Heart right ventricle (tissue), 16 donors: ENCODE measurements at regions not wholly inside any gene's neighbourhood (a gene's known extent, or its start where the extent isn't known, plus 50 kb on each side); places are given as distances from the start of the nearest gene placed in this dataset.
"Not testable (repeated sequence)": the region's sequence is repeated elsewhere in the genome, so short reads cannot be mapped to it uniquely, and the experiment has no call there.

Source experiments
- ATAC-seq, 8 donors: fragments of 200-7000 bp; cut with Tn5 transposase; one replicate each; pipeline ENCODE4 v1.9.1; 2020; ENCODE audit warnings: mild to moderate bottlenecking in 8 of 8, moderate library complexity in 8 of 8, moderate number of reproducible peaks in 1 of 8
- DNase-seq, 2 donors: peaks; one replicate each; pipeline ENCODE4 v3.0.0-alpha.2; 2020
- H3K27ac ChIP-seq, 10 donors: fragments of 200-600 bp; sonication (generic) in 2 of 10; one replicate each; pipeline versions ENCODE4 v1.5.0 to v1.8.0; 2020 to 2022; ENCODE audit warnings: mild to moderate bottlenecking in 3 of 10
- H3K27me3 ChIP-seq, 7 donors: fragments of 200-600 bp; one replicate each; pipeline ENCODE4 v1.8.0; 2021 to 2022; ENCODE audit warnings: mild to moderate bottlenecking in 2 of 7
- H3K36me3 ChIP-seq, 9 donors: fragments of 200-600 bp; sonication (generic) in 1 of 9; one replicate each; pipeline versions ENCODE4 v1.5.0 to v1.8.0; 2020 to 2022; ENCODE audit warnings: mild to moderate bottlenecking in 2 of 9
- H3K4me1 ChIP-seq, 9 donors: fragments of 200-600 bp; sonication (generic) in 1 of 9; one replicate each; pipeline versions ENCODE4 v1.5.0 to v1.8.0; 2020 to 2022; ENCODE audit warnings: mild to moderate bottlenecking in 4 of 9
- H3K4me3 ChIP-seq, 10 donors: fragments of 200-600 bp; sonication (generic) in 2 of 10; one replicate each; pipeline versions ENCODE4 v1.5.0 to v1.8.0; 2020 to 2022; ENCODE audit warnings: mild to moderate bottlenecking in 7 of 10, moderate library complexity in 2 of 10
- H3K9me3 ChIP-seq, 11 donors: fragments of 200-600 bp in 10 of 11; sonication (generic) in 2 of 11; one replicate each; pipeline versions ENCODE4 v1.5.0 to v1.8.0; 2013 to 2022; ENCODE audit warnings: mild to moderate bottlenecking in 2 of 11, control low read depth in 1 of 11, moderate library complexity in 1 of 11
- CTCF ChIP-seq, 9 donors: fragments of 200-600 bp; sonication (generic) in 2 of 9; IDR thresholded peaks; one replicate each; pipeline versions ENCODE4 v1.5.0 to v1.8.0; 2021 to 2022; ENCODE audit warnings: antibody characterized with exemption in 9 of 9, mild to moderate bottlenecking in 5 of 9, moderate library complexity in 1 of 9
- WGBS, 2 donors: extraction: QIAGEN DNeasy Blood & Tissue Kit; methylation state at CpG; one replicate each; pipeline ENCODE4 v1.1.7; 2013; ENCODE audit warnings: inconsistent platforms in 1 of 2; 5-methylcytosine and 5-hydroxymethylcytosine counted together
- intact Hi-C, 10 donors: fragments of 100-400 bp; cut with DNase I; formaldehyde crosslinking; loops; one replicate each; pipeline versions ENCODE4 v1.11.1 to v1.14.2; 2022
- donor health status: Arrhythmogenic right ventricular cardiomyopathy.
- donor health status: ischemic (EF 13 %, LVEDD 7.1; RV severe dilation, severe dysfunction).
- donor health status: healthy with polysubstance abuse.
- donor health status: DM: no; HTN: yes; CAD: no.
- donor health status: DM: no; HTN: no; CAD: no.
- donor health status: ischemic (EF 25% LVEDD 6.9; RV normal size, moderate dysfunction).
- donor health status: ischemic (EF 25% LVEDD 5.7; RV mildly dilated, moderate dysfunction).
- donor health status: healthy.
- donor health status: DM: yes; HTN: yes; CAD: no.
- donor health status: Ischemic cardiomyopathy.
- donor health status: ischemic (EF 35%, LVEDD 5.7; RV mildly dilated, moderate dysfunction).
- donor health status: nonischemic (EF 11% LVEDD 7.7; RV severe dilation, severe dysfunction).
- donor health status: DM: yes; HTN: yes; CAD: no.
- donor health status: PGD.
- donor health status: ischemic (EF 29% LVEDD 5.4; RV normal size, mild dysfunction).
- donor health status: nonischemic (EF 23%, LVEDD 6.1; RV moderate dilation, normal function).

- peaks cover 0 to 24% (median 0%) of the 10 kb centered on the region in 11 donors for H3K9me3 ChIP-seq
- no peak overlapping the region for H3K27ac ChIP-seq
- no peaks in the 10 kb centered on the region for H3K27me3 ChIP-seq
- no peaks in the 10 kb centered on the region for H3K36me3 ChIP-seq
- WGBS, 2 donors = 41 to 52% methylated on average over 2 of the region's 2 CpGs
- H3K4me3 ChIP-seq = no peak overlapping the region
- intact Hi-C loops = no loop called here
- H3K4me1 ChIP-seq = no peaks in the 10 kb centered on the region
- no peak for DNase-seq
- no peak for TF ChIP-seq CTCF (IDR thresholded peaks at IDR 0.05)
- no peak for ATAC-seq
These were observed 967.4 kb upstream of the PRR20A start for GRCh38 chr13:56173346-56173745.

- WGBS, 2 donors = 60 to 72% methylated on average over 3 of the region's 3 CpGs
- TF ChIP-seq CTCF (IDR thresholded peaks at IDR 0.05) = no peak
- Histone ChIP-seq H3K9me3 (peaks cover 0 to 66% (median 4%) of the 10 kb centered on the region in 11 donors), H3K36me3 (no peaks in the 10 kb centered on the region), H3K4me1 (no peaks in the 10 kb centered on the region), H3K27ac (no peak overlapping the region), H3K27me3 (no peaks in the 10 kb centered on the region), H3K4me3 (no peak overlapping the region)
- ATAC-seq = no peak
- intact Hi-C loops = no loop called here
- no peak for DNase-seq
These were observed 958.1 kb upstream of the PRR20A start for GRCh38 chr13:56182598-56182997.

GRCh38 chr13:56187331-56187730, 953.4 kb upstream of the PRR20A start:
- Histone ChIP-seq H3K36me3 (no peaks in the 10 kb centered on the region), H3K27me3 (no peaks in the 10 kb centered on the region), H3K4me1 (no peaks in the 10 kb centered on the region), H3K9me3 (peaks cover 0 to 38% (median 0%) of the 10 kb centered on the region in 11 donors), H3K4me3 (no peak overlapping the region), H3K27ac (no peak overlapping the region)
- WGBS, 2 donors = 92% methylated on average over 15 of the region's 15 CpGs
- DNase-seq (no peak), ATAC-seq (no peak)
- no peak for TF ChIP-seq CTCF (IDR thresholded peaks at IDR 0.05)
- intact Hi-C loops = no loop called here

GRCh38 chr13:56188582-56188981, 952.1 kb upstream of the PRR20A start:
- H3K4me1 ChIP-seq, H3K27ac ChIP-seq, DNase-seq, ATAC-seq, H3K36me3 ChIP-seq, H3K27me3 ChIP-seq, intact Hi-C loops, H3K4me3 ChIP-seq: not testable (repeated sequence)
- 88 to 94% methylated on average over 6 of the region's 6 CpGs for WGBS, 2 donors
- peaks cover 0 to 32% (median 0%) of the 10 kb centered on the region in 11 donors for H3K9me3 ChIP-seq

- no peak for TF ChIP-seq CTCF (IDR thresholded peaks at IDR 0.05)
- peaks cover 0 to 26% (median 0%) of the 10 kb centered on the region in 11 donors for H3K9me3 ChIP-seq
- no peak overlapping the region for H3K27ac ChIP-seq
- ATAC-seq (no peak), DNase-seq (no peak)
- intact Hi-C loops = no loop called here
- H3K4me1 ChIP-seq = no peaks in the 10 kb centered on the region
- no peak overlapping the region for H3K4me3 ChIP-seq
- no peaks in the 10 kb centered on the region for H3K27me3 ChIP-seq
- H3K36me3 ChIP-seq = no peaks in the 10 kb centered on the region
- 68 to 85% methylated on average over 1 of the region's 1 CpG for WGBS, 2 donors
These were observed 951.3 kb upstream of the PRR20A start for GRCh38 chr13:56189439-56189838.
